ENCODE measurements at regions not wholly inside any gene's neighbourhood (a gene's known extent, or its start where the extent isn't known, plus 50 kb on each side); places are given as distances from the start of the nearest gene placed in this dataset.

DNA sequence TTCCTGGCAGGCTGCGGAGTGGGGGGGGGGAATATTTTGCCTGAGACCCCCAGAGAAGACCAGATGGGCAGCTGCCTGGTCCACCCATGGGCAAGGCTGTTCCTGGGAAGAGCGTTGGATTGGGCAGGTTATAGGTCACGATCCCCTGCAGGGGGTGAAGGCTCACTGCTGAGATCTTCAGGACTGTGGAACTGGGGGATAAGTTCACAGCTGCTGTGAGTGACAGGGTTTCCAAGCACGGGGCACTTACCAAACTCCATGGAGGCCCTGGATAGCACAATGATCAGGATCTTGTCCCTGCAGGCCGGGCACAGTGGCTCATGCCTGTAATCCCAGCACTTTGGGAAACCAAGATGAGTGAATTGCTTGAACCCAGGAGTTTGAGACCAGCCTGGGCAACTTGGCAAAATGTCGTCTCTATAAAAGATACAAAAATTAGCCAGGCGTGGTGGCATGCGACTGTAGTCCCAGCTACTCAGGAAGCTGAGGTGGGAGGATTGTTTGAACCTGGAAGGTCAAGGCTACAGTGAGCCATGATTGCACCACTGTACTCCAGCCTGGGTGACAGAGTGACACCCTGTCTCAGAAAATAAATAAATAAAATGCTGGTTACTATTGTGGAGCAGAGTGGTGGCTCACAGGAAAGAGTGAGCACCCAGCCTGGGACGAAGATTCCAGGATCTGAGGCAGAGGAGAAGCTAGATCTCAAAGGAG, 68.0 kb upstream of the HELT start:
- no peak for TF ChIP-seq SIN3A (IDR thresholded peaks at IDR 0.05; ENCODE audit: borderline replicate concordance, low read depth, low read length)
- TF ChIP-seq, protein P1, sequence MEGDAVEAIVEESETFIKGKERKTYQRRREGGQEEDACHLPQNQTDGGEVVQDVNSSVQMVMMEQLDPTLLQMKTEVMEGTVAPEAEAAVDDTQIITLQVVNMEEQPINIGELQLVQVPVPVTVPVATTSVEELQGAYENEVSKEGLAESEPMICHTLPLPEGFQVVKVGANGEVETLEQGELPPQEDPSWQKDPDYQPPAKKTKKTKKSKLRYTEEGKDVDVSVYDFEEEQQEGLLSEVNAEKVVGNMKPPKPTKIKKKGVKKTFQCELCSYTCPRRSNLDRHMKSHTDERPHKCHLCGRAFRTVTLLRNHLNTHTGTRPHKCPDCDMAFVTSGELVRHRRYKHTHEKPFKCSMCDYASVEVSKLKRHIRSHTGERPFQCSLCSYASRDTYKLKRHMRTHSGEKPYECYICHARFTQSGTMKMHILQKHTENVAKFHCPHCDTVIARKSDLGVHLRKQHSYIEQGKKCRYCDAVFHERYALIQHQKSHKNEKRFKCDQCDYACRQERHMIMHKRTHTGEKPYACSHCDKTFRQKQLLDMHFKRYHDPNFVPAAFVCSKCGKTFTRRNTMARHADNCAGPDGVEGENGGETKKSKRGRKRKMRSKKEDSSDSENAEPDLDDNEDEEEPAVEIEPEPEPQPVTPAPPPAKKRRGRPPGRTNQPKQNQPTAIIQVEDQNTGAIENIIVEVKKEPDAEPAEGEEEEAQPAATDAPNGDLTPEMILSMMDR (IDR thresholded peaks at IDR 0.05) = no peak
- TF ChIP-seq FOSL2 (IDR thresholded peaks at IDR 0.05; ENCODE audit: borderline replicate concordance, low read depth) = no peak
- no peak for TF ChIP-seq EP300 (IDR thresholded peaks at IDR 0.05; ENCODE audit: borderline replicate concordance in 1 of 2, low read depth in 1 of 2, low read length in 1 of 2)
- TF ChIP-seq GATA2 (CRISPR knock-in tag; IDR thresholded peaks at IDR 0.05) = no peak
- TF ChIP-seq EZH2phosphoT487 (IDR thresholded peaks at IDR 0.05; ENCODE audit: borderline replicate concordance, low read depth) = no peak
- no peak for TF ChIP-seq RFX5 (IDR thresholded peaks at IDR 0.05; ENCODE audit: low read length)
- TF ChIP-seq IRF3 (IDR thresholded peaks at IDR 0.05; ENCODE audit: low read depth, low read length) = no peak
- TF ChIP-seq REST (IDR thresholded peaks at IDR 0.05; ENCODE audit: low read depth, low read length) = no peak
- TF ChIP-seq PBX3 (IDR thresholded peaks at IDR 0.05) = no peak
- TF ChIP-seq MEF2A (IDR thresholded peaks at IDR 0.05; ENCODE audit: borderline replicate concordance, low read depth) = no peak
- no peak for TF ChIP-seq TAF1 (IDR thresholded peaks at IDR 0.05; ENCODE audit: borderline replicate concordance, low read depth, low read length)

Data from SK-N-SH (cell line).